Suppressor macrophage treated with lipopolysaccharide for 1 hour (primary cell): ENCODE measurements at regions not wholly inside any gene's neighbourhood (a gene's known extent, or its start where the extent isn't known, plus 50 kb on each side); places are given as distances from the start of the nearest gene placed in this dataset.
"Not testable (repeated sequence)": the region's sequence is repeated elsewhere in the genome, so short reads cannot be mapped to it uniquely, and the experiment has no call there.

Source experiments
- DNase-seq, 3 donors: peaks; one replicate each; pipeline ENCODE4 v3.0.0-alpha.2; 2020 to 2022

GRCh38 chr6:48706310-48706709 is 595.3 kb upstream of the PTCHD4 start:
- DNase-seq, result no peak

DNA sequence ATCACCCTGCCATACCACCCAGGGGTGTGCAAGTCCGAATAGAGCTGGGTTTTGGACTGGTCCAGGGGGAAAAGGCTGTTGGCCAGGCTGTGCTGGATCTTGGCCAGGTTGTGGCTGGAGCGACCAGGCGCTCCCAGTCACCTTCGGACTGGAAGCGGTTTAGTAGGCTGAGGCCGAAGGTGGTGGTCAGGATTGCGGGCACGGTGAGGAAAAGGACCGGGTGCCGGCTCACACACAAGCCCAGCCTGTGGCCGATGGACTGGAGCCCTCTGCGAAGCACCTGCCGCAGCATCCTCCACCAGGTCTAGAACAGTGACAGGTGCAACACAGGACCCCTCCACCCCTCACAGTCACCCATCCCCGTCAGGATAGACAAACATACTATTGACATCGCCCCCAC is 590.6 kb upstream of the PTCHD4 start:
- no peak for DNase-seq

DNA sequence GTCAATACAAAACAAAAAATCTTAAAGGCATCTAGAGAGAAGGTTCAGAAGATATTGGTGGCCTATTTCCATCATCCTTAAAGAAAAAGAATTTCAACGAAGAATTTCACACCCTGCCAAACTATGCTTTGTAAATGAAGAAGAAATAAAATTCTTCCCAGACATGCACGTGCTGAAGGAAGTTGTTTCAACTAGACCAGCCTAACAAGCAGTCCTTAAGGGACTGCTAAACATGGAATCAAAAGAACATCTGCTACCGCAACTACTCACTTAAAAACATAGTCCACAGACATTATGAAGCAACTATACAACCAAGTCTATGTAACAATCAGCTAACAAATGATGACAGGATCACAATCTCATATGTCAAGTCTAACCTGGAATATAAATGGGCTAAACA is 584.9 kb upstream of the PTCHD4 start:
- DNase-seq, result no peak

- DNase-seq, result no peak
Measured at GRCh38 chr6:48691420-48691819, 580.4 kb upstream of the PTCHD4 start.

GRCh38 chr6:48689498-48689897 is 578.5 kb upstream of the PTCHD4 start:
- DNase-seq, result no peak

GRCh38 chr6:48678390-48678789 is 567.4 kb upstream of the PTCHD4 start:
- no peak for DNase-seq

DNA sequence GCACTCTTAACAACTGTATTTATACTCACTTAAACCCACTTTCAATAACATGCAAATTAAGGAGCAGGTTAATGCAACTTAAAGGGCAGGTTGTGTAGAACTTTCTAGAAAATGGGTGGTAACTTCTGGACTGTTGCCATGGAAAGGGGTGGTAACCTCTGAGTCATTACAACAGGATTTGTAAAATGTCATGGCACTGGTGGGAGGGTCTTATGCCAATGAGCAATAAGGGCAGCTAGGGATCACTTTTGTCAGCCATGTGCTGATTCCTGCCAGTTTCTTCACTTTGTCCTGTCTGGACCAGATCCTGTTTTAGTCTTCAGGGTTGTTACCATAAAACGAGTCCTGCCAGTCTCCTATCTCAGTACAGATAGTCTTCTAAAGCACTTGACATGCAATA is 560.5 kb upstream of the PTCHD4 start:
- no peak for DNase-seq

DNA sequence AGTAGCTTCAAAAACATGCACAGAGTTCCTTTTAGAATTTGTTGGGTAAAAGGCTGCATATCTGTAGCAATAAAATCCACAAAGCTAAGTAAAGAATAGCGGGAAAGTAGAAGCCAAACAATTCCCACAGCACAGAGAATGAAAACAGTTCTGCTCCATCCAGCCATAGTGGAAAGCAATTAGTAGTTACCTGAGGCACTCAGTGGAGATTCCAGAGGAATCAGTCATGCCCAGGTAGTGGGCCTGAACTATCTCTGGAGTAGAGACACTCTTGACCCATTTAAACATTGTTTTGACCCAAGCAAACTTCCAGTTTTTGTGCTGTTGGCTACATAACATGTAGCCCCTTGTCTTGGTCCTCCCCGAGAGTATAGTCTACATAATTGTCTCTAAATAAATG is 559.5 kb upstream of the PTCHD4 start:
- no peak for DNase-seq

DNA sequence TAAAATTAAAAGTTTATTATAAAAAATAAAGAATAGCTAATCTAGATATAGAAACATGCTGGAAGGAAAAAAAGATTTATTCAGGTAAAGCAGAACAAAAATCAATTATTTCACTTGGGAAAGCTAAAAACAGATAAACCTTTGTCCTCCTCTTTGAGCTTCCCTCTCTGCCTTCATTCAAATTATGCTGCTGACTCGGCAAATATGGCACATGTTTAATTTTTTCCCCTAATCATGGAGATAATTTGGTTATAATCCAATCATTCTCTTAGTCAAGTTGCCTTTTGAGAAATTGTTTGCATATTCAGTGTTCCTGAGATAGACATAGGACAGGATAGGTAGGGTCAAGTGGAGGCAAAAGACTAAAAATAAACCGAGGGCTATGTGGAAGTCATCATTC is 556.8 kb upstream of the PTCHD4 start:
- no peak for DNase-seq

DNA sequence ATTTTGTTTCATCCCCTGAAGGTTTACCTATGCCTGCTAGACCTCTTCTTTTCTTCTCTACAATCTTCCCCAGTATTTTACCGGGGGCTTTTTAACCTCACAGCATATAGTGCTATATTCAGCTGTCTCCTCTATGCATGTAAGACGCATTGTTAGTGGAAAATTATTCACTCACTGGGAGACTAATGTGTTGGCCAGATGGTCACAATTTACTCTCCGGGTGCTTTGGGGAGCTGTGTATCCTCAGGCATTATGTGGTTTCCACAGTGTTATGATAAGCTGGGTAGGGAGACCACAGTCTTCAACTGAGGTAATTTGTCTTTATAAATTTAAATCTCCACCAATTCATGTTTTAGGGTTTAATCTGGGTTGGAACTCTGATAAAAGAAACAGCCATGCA is 553.8 kb upstream of the PTCHD4 start:
- DNase-seq, result no peak

DNA sequence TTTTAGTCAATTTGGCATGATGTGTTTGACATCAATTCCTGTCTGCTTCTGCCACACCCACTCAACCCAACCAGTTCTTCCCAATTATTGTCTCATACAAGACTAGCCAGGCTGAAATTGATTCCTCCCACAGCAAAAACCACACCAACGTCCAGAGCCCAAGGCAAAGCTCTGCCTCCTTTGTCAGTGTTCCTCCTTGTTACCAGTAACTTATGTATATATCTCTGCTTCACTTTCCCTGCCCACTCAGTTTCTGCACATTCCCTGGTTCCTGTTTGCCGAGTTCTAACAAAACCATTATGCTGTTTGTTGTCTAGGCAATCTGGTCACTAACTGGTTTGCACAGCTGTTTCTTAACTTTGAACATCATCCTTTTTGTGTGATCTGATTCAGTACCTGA is 547.9 kb upstream of the PTCHD4 start:
- DNase-seq, result no peak

DNA sequence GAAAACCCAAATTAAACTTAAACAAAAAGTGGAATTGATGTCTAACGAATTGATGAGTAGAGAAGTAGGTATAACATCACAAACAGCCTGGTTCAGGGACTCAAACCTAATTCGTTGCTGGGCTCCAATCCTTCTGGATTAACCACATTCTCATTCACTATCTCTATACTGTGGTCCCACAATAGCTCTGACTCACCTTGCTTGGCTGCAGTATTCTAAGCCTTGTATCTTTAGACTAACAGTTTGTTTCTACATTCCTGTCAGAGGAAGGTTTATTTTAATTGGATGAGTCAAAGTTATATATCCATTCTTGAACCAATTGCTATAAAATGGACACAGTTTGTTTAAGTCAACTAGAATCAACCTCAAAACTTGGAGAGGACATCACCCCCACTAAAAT is 530.5 kb upstream of the PTCHD4 start:
- no peak for DNase-seq

GRCh38 chr6:48638796-48639195 is 527.8 kb upstream of the PTCHD4 start:
- DNase-seq, result not testable (repeated sequence)

GRCh38 chr6:48630511-48630910 is 519.5 kb upstream of the PTCHD4 start:
- DNase-seq, result no peak

GRCh38 chr6:48628316-48628715 is 517.3 kb upstream of the PTCHD4 start:
- DNase-seq, result no peak

- no peak for DNase-seq
Measured at GRCh38 chr6:48626421-48626820, 515.4 kb upstream of the PTCHD4 start.

GRCh38 chr6:48624631-48625030 is 513.6 kb upstream of the PTCHD4 start:
- DNase-seq, result no peak

DNA sequence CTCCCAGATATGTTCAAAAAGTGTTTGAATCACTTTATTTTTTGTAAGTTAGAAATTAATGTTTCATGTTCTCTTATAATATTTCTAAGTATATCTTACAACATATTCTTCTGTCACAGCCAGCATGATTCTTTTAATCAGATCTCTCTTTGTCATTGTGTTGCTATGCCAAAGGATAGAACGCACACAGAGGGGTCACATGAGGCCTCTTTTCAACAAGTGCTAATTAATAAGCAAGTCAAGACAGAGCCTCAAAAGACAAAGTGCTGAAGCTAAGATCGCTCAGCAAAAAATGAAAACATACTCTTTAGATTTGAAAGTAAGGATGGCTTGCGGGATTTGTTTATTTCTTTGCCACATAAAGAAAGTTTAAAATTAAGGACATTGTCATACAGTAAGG is 508.8 kb upstream of the PTCHD4 start:
- DNase-seq, result no peak

GRCh38 chr6:48615041-48615440 is 504.0 kb upstream of the PTCHD4 start:
- no peak for DNase-seq

GRCh38 chr6:48614326-48614725 is 503.3 kb upstream of the PTCHD4 start:
- no peak for DNase-seq

DNA sequence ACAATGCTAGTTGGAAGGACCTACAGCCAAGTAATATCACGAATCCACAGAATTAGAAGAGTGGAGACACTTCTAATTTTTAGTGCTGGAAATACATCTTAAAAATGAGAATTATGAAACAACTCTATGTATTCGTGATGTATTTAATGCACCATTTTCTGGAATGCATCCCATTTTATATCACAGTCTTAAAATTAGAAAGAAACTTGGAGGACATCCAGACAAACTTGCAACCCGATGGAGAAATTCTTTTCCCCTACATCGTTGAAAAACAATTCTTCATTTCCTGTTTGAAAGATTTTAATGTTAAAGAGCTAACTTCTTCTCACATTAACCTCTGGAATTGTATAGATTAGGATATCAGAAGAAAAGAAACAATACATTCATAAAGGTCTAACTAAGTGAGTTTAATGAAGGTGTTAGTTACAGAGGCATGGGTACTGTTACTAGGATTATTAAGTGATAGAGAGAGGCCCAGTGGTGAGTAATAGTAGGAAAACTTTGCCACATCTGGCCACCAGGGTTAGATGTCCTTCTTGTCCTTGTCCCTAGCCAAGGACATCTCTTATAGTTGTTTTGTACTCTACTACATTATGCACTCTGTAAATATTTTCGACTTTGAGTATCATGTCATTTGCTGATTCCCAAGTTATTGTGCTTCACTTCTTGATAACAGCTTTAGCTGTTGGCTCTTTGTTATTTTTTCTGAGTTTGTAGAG is 502.4 kb upstream of the PTCHD4 start:
- no peak for DNase-seq

- no peak for DNase-seq
Measured at GRCh38 chr6:48611332-48611731, 500.3 kb upstream of the PTCHD4 start.

GRCh38 chr6:48610846-48611245 is 499.8 kb upstream of the PTCHD4 start:
- DNase-seq, result no peak

GRCh38 chr6:48606618-48607017 is 495.6 kb upstream of the PTCHD4 start:
- no peak for DNase-seq

- no peak for DNase-seq
Measured at GRCh38 chr6:48597951-48598350, 487.0 kb upstream of the PTCHD4 start.

DNA sequence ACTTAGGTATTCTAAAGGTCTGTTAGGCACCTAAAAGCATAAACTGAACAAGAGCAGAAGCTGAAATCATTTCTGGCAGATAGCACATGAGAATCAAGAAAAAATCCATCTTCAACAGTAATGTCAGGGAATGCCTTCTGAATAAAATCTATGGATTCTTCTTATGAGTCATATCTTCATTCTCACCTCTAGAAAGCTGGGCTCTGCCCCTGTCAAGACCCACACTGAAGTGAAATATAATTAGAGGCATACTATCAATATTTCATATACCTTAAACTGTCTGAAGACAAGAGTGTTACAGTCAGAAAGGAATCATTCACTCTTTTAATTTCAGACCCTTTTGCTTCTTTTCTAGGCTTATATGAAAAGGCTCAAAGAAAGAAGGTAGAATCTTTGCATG is 485.8 kb upstream of the PTCHD4 start:
- DNase-seq, result no peak
